OCI-LY1 (cell line): ENCODE measurements at regions not wholly inside any gene's neighbourhood (a gene's known extent, or its start where the extent isn't known, plus 50 kb on each side); places are given as distances from the start of the nearest gene placed in this dataset.

ENCODE experiments used
- H2AFZ ChIP-seq: fragments of 200-600 bp; sonication (generic), shearing (Covaris generic); 2 replicates; pipeline ENCODE4 v1.6.0; 2014; ENCODE audit warnings: antibody characterized with exemption, mild to moderate bottlenecking, low read length
- H3F3A ChIP-seq: fragments of 200-600 bp; sonication (generic), shearing (Covaris generic); 2 replicates; pipeline ENCODE4 v1.6.0; 2014; ENCODE audit warnings: mild to moderate bottlenecking, antibody characterized with exemption, low read length, moderate library complexity; ENCODE audit not compliant: insufficient read depth
- H3K27ac ChIP-seq: fragments of 200-600 bp; sonication (generic); 2 replicates; pipeline ENCODE4 v1.5.1; 2014; ENCODE audit warnings: low read length, mixed run types, mild to moderate bottlenecking, low read depth; ENCODE audit not compliant: poor library complexity, severe bottlenecking
- H3K27me3 ChIP-seq: fragments of 200-600 bp; sonication (generic); 2 replicates; pipeline ENCODE4 v1.6.0; 2014; ENCODE audit warnings: antibody characterized with exemption, mild to moderate bottlenecking, low read length, moderate library complexity; ENCODE audit not compliant: insufficient read depth
- H3K36me3 ChIP-seq: fragments of 200-600 bp; sonication (generic); 2 replicates; pipeline ENCODE4 v1.6.1; 2014; ENCODE audit warnings: mild to moderate bottlenecking, antibody characterized with exemption, low read length, moderate library complexity, mixed read lengths; ENCODE audit not compliant: insufficient read depth
- H3K4me1 ChIP-seq: fragments of 200-600 bp; sonication (generic); 2 replicates; pipeline ENCODE4 v1.5.1; 2014; ENCODE audit warnings: mild to moderate bottlenecking, low read length, moderate library complexity; ENCODE audit not compliant: insufficient read depth, severe bottlenecking
- H3K4me2 ChIP-seq: fragments of 200-600 bp; sonication (generic), shearing (Covaris generic); 2 replicates; pipeline ENCODE4 v1.6.1; 2014; ENCODE audit warnings: low read length
- H3K4me3 ChIP-seq: fragments of 200-600 bp; sonication (generic); 2 replicates; pipeline ENCODE4 v1.5.1; 2014; ENCODE audit warnings: low read length, low read depth, mild to moderate bottlenecking, mixed read lengths; ENCODE audit not compliant: poor library complexity, severe bottlenecking
- H3K79me2 ChIP-seq: fragments of 200-600 bp; shearing (Covaris generic); 2 replicates; pipeline ENCODE4 v1.6.1; 2016; ENCODE audit warnings: mixed run types, low read length, mixed read lengths; ENCODE audit not compliant: insufficient read depth
- H3K9ac ChIP-seq: fragments of 200-600 bp; sonication (generic), shearing (Covaris generic); 2 replicates; pipeline ENCODE4 v1.6.1; 2014; ENCODE audit warnings: mild to moderate bottlenecking, low read length, mixed read lengths
- H3K9me2 ChIP-seq: fragments of 200-600 bp; sonication (generic), shearing (Covaris generic); 2 replicates; pipeline ENCODE4 v1.6.1; 2014; ENCODE audit warnings: low read depth, mild to moderate bottlenecking, low read length, mixed read lengths
- H3K9me3 ChIP-seq: fragments of 200-600 bp; shearing (Covaris generic); 2 replicates; pipeline ENCODE4 v1.6.1; 2014; ENCODE audit warnings: low read length, mixed read lengths
- H4K20me1 ChIP-seq: fragments of 200-600 bp; sonication (generic), shearing (Covaris generic); 2 replicates; pipeline ENCODE4 v1.6.0; 2016; ENCODE audit warnings: mild to moderate bottlenecking, low read length; ENCODE audit not compliant: insufficient read depth
- CTCF ChIP-seq: fragments of 200-600 bp; sonication (generic), shearing (Covaris generic); IDR thresholded peaks from 2 replicates; pipeline ENCODE4 v1.5.1; 2017; ENCODE audit warnings: mild to moderate bottlenecking, antibody characterized with exemption, low read length, moderate library complexity, mixed read lengths
- EZH2 ChIP-seq: fragments of 200-600 bp; sonication (generic), shearing (Covaris generic); IDR thresholded peaks from 2 replicates; pipeline ENCODE4 v1.8.0; 2017; ENCODE audit warnings: borderline replicate concordance, mixed run types, mild to moderate bottlenecking, antibody characterized with exemption, low read length, moderate library complexity, mixed read lengths

- Histone ChIP-seq H2AFZ (no peak overlapping the region), H3K27ac (no peak overlapping the region), H3K4me2 (no peak overlapping the region), H3F3A (no peaks in the 10 kb centered on the region), H3K4me1 (no peaks in the 10 kb centered on the region), H3K4me3 (no peak overlapping the region), H3K9me3 (no peaks in the 10 kb centered on the region), H3K27me3 (no peaks in the 10 kb centered on the region), H3K36me3 (no peaks in the 10 kb centered on the region), H3K9me2 (no peaks in the 10 kb centered on the region), H4K20me1 (no peaks in the 10 kb centered on the region), H3K79me2 (no peaks in the 10 kb centered on the region), H3K9ac (no peak overlapping the region)
- TF ChIP-seq EZH2 (no peak), CTCF (no peak)
Measured at GRCh38 chr11:129576652-129577051, 201.0 kb downstream of the BARX2 start.

DNA sequence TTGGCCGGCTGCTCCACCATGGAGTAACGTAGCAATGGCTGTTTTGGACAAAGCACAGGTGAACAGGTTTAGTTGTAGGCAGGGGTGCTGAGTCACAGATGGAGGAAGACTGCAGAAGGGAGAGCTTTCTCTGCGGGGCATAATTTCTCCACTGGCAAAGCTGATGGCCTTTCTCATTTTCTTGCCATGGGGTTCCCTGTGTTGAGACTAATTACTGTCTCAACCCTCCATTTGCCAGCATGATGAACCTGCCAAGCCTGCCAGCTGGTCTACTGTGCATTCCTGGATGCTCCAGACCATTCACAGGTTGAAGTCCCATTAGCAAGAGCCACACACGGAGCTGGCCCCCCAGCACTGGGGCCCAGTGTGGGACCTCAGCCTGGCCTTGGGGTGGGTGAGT lies 202.4 kb downstream of the BARX2 start:
- H3K79me2 ChIP-seq = no peaks in the 10 kb centered on the region
- H3K9ac ChIP-seq = no peak overlapping the region
- H3K27me3 ChIP-seq = no peaks in the 10 kb centered on the region
- no peaks in the 10 kb centered on the region for H3K36me3 ChIP-seq
- no peak overlapping the region for H2AFZ ChIP-seq
- no peaks in the 10 kb centered on the region for H3K9me3 ChIP-seq
- H3K4me1 ChIP-seq = no peaks in the 10 kb centered on the region
- H3F3A ChIP-seq = no peaks in the 10 kb centered on the region
- H3K9me2 ChIP-seq = no peaks in the 10 kb centered on the region
- no peak overlapping the region for H3K4me2 ChIP-seq
- no peak for TF ChIP-seq EZH2
- H3K4me3 ChIP-seq = no peak overlapping the region
- H4K20me1 ChIP-seq = no peaks in the 10 kb centered on the region
- H3K27ac ChIP-seq = no peak overlapping the region

- no peaks in the 10 kb centered on the region for H3K9me2 ChIP-seq
- H3K79me2 ChIP-seq = no peaks in the 10 kb centered on the region
- no peaks in the 10 kb centered on the region for H3K36me3 ChIP-seq
- H3F3A ChIP-seq = no peaks in the 10 kb centered on the region
- H4K20me1 ChIP-seq = no peaks in the 10 kb centered on the region
- no peak for TF ChIP-seq CTCF
- TF ChIP-seq EZH2 = no peak
- no peak overlapping the region for H3K9ac ChIP-seq
- H3K4me3 ChIP-seq = no peak overlapping the region
- H3K27me3 ChIP-seq = no peaks in the 10 kb centered on the region
- H2AFZ ChIP-seq = no peak overlapping the region
- no peaks in the 10 kb centered on the region for H3K9me3 ChIP-seq
- no peaks in the 10 kb centered on the region for H3K4me1 ChIP-seq
- H3K27ac ChIP-seq = no peak overlapping the region
- no peak overlapping the region for H3K4me2 ChIP-seq
Measured at GRCh38 chr11:129580278-129580677, 204.6 kb downstream of the BARX2 start.

- no peaks in the 10 kb centered on the region for H3K79me2 ChIP-seq
- H4K20me1 ChIP-seq = no peaks in the 10 kb centered on the region
- no peak overlapping the region for H3K4me2 ChIP-seq
- no peak overlapping the region for H3K9ac ChIP-seq
- no peaks in the 10 kb centered on the region for H3K9me2 ChIP-seq
- H3K4me1 ChIP-seq = no peaks in the 10 kb centered on the region
- H3K36me3 ChIP-seq = no peaks in the 10 kb centered on the region
- H3K4me3 ChIP-seq = no peak overlapping the region
- no peaks in the 10 kb centered on the region for H3K27me3 ChIP-seq
- no peaks in the 10 kb centered on the region for H3F3A ChIP-seq
- no peaks in the 10 kb centered on the region for H3K9me3 ChIP-seq
- TF ChIP-seq CTCF = no peak
- no peak for TF ChIP-seq EZH2
- H2AFZ ChIP-seq = no peak overlapping the region
- no peak overlapping the region for H3K27ac ChIP-seq
Measured at GRCh38 chr11:129584316-129584715, 208.7 kb downstream of the BARX2 start.
